ENCODE measurements at regions not wholly inside any gene's neighbourhood (a gene's known extent, or its start where the extent isn't known, plus 50 kb on each side); places are given as distances from the start of the nearest gene placed in this dataset.

DNA sequence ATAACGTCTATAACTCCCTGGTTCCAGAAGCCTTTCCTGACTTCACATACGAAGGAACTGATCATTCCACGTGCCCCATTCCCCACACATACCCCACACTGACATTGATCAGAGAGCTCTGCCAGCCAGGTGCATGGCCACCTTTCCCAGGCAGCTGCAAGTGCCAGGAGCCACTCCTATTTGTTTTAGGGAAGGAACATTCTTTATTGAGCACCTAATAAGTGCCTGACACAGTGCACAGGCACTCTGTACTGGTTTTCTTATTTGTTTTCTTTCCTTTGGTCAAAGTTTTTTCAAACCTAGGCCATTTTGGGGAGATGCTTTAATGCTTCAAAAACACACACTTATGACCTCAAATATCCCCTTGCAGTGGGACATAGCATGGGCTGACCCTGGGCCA, 50.0 kb downstream of the PITPNM2 start:
- no peak for DNase-seq

DNA sequence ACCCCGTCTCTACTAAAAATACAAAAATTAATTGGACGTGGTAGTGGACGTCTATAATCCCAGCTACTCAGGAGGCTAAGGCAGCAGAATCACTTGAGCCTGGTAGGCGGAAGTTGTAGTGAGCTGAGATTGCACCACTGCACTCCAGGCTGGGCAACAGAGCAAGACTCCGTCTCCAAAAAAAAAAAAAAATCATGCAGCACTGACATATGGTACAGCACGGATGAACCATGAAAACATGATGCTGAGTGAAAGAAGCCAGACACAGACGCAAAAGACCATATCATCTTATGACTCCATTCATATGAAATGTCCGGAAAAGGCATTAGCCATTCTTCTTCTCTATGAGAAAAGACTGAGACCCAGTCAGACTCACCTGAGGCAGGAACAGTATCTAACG, 50.4 kb downstream of the PITPNM2 start:
- DNase-seq, result no peak

- DNase-seq, result no peak
These were observed 51.2 kb downstream of the PITPNM2 start for GRCh38 chr12:123099560-123100192.

DNA sequence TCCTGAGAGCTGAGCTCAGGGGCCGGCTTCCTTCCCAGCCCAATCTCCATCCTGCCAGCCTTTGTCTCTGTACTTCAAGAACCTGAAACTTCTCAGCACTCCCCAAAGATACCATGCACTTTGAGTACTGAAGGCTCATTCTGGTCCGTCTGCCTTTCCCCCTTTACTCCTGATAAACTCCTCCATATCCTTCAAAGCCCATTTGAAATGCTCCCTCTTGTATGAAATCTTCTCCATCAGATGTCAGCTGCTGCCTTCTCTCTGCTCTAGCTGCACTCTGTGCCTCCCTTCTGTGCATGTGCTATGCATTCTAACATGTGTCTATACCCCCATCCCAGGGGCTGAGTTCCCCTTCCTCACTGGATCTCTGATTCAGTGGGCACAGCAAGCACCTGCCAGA, 52.1 kb downstream of the PITPNM2 start:
- DNase-seq, result no peak

DNA sequence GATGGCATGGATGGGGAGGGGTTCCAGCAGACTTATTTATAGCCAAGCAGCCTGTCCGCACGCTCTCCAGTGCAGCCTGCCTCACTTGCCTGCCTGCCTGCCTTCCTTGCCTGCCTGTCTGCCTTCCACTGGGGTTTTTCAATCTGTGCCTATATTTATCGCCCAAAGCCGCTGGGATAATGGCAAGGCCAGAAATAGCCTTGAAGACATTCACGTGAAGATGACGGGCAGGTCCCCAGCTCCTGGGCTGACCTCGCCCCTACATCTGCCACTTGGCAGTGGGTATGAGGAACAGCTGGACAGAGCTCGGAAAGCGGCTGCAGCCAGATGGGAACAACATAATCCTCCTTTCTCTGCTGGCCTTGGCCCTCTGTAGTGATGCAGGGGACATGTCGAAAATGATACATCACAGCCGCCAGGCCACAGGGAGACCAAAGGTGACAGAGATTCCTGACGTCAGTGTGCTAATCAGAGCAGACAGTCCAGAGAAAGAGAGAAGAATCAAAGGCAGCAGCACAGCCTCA, 53.3 kb downstream of the PITPNM2 start:
- no peak for DNase-seq

DNA sequence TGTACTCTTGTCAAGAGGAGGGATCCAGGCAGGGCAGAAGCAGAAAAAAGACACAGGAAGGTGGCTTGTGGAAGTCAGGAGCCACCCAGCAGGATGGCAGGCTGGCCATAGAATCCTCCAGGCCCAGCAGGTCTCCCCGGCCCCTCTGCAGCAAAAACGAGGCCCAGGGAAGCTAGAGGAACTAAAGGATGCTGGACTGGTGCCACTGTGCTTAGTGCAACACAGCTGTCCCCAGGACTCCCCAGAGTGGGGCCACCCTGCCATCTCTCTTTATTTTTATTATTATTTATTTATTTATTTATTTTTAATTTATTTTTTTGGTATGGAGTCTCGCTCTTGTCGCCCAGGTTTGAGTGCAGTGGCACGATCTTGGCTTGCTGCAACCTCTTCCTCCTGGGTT, 54.1 kb downstream of the PITPNM2 start:
- no peak for DNase-seq

GRCh38 chr12:123096182-123096581, 54.7 kb downstream of the PITPNM2 start:
- no peak for DNase-seq

DNA sequence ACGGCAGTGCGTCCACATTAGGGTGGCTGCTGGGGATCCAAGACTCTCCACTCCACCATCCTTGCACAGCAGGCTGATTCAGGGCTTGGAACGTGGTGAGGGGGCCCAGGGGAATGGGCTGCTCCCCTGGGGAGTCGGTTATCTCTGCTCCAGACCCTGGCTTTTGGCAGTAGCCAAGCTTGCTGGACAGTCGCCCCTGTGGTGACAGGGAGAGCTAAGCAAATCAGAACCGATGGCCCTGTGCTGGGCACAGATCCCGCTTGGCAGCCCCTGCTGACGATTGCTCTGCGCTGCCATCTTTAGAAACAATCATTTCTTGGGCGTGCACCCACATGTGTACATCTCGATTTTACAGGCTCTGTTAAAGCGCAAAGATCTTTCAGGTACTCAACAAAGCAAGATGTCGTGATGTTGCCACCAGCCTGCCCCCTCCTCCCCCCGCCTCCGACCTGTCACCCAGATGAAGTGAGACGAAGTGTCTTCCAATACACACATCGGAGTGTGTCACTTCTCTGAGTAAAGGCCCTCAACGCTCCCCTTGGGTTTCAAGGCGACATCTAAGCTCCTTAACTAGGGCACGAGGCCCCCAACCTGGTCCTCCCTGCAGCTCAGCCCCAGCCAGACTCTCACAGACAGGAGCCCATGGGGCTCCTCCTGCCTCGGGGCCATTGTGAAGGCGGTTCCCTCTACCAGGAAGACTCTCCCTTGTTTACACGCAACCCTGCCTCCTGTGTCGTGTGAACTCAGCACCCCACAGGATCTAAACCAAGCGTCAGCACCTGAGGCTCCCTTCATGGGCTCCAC, 55.6 kb downstream of the PITPNM2 start:
- no peak for DNase-seq

- DNase-seq, result no peak
These were observed 56.4 kb downstream of the PITPNM2 start for GRCh38 chr12:123094349-123095077.

DNA sequence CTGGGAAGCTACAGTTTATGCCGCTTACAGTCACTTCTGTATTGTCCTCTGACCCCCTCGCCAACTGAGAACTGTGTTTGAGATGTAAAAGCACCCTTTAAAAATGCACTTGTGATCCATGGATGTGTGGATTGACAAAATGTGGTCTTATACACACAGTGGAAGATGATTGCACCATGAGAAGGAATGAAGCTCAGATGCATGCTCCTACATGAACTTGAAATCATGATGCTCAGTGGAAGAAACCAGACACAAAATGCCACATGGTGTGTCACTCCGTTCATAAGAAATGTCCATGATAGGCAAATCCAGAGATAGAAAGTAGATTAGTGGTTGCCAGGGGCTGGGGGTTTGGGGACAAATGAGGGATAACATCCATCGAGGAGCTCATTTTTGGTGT, 58.0 kb downstream of the PITPNM2 start:
- DNase-seq, result no peak

- no peak for DNase-seq
These were observed 59.4 kb downstream of the PITPNM2 start for GRCh38 chr12:123091230-123092150.

- DNase-seq, result peak; percentile 32 to 85
These were observed 61.1 kb downstream of the PITPNM2 start for GRCh38 chr12:123089631-123090353.

GRCh38 chr12:123089140-123089539, 61.8 kb downstream of the PITPNM2 start:
- DNase-seq, result peak in 1 of 2 donors; percentile 50

DNA sequence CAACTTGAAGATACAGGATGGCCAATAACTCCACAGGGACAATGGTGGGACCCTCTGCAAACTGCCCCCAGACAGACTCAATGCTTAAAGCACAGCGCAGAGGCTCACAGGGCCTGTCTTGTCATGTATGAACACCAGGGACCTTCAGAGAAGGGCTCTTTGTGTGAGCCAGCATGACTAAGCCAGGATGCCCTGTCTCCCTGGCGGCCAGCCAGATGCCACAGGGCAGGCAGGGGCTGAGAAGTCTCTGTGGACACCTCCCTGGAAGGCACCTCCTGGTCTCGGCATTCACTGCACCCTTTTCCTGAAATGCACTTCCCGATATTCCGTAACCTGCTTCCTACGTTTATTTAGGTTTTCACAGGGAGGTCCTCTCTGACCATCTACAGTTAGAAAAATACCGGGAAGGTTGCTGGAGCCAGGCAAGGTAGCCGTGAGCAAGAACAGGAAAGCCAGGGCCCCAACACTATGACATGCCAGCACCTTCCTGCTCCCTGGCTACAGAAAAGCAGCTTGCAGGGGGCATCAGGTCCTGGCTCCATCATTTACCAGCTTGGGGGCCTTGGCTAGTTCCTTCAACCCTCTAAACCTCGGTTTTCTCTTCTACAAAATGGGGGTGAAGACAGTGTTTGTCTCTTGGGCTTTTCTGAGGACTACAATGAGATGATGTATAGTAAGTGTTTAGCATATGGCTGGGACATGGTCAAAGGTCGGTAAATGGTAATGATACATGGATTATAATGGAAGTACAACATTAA, 65.0 kb downstream of the PITPNM2 start:
- DNase-seq, result peak; percentile 23 to 66

- no peak for DNase-seq
These were observed 65.8 kb downstream of the PITPNM2 start for GRCh38 chr12:123085066-123085465.

DNA sequence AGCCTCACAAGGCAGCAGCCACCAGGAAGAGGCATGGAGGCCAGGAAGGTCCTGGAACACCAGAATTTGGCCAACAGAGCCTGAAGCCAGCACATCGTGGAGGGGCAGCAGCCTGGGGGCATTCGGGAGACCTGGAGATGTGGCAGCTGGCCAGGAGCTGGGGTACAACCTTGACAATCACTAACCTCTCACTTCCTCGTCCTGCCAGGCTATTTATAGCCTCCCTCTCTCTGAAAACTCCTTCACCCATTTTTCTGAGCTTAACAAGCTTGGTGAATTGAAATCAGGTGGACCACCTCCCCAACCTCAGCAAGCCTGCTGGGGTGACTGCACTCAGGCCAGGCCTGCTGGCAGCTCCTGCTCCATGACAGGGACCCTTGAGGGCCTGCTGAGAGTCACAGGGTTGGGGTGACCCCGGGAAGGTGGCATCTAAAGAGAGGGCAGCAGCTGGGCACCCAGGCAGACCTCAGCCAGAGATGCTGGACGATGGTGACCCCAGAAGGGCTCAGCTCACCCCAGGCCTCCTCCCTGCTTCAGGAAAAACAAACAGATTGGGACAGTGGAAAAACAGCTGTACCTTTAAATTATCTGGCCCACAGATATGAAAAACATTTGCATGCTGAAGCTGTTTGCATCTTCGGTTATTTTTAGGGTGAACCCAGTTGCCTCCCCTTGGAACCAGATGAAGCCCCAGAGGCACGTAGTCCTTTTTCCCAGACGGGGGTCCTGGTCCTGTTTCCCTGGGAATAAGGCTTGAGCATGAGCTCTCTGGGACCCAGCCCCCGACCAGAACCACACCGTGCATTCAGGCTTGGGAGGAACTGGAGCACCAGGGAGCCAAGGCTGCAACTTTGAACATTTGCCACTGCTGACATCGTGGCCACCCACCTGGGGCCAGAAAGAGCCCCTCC, 67.0 kb downstream of the PITPNM2 start:
- DNase-seq, result no peak

DNA sequence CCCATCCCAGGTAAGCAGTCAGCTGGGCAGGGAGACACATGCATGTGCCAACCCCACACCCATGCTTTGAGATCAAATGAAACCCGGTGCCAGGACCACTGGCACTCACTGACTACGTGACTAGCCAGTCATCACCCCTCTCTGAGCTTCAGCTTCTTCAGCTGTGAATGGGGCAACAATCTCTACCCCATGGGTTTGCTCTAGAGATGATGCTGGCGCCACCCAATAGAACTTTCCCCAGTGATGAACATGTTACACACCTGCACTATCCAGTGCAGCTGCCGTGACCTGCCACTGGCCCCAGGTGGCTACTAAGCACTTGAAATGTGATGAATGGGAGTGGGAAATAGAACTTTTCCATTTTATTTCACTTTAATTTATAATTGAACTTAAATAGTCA, 70.3 kb downstream of the PITPNM2 start:
- DNase-seq, result no peak

GRCh38 chr12:123078531-123079155, 72.2 kb downstream of the PITPNM2 start:
- no peak for DNase-seq

- no peak for DNase-seq
These were observed 72.8 kb downstream of the PITPNM2 start for GRCh38 chr12:123078120-123078465.

Measured in bone marrow (tissue), 2 donors.